HL-60 (cell line): ENCODE measurements at regions not wholly inside any gene's neighbourhood (a gene's known extent, or its start where the extent isn't known, plus 50 kb on each side); places are given as distances from the start of the nearest gene placed in this dataset.

Experiments used
- DNase-seq, 2 experiments: peaks; one replicate each; pipeline ENCODE4 v3.0.0-alpha.2; 2010 to 2020; ENCODE audit warnings: low read depth in 1 of 2, low spot score in 1 of 2
- H3K27ac ChIP-seq: fragments of 250-450 bp; sonication (Bioruptor Pico); replicated peaks from 2 replicates; pipeline ENCODE4 v1.5.1; 2020; ENCODE audit warnings: mild to moderate bottlenecking, moderate library complexity
- H3K27me3 ChIP-seq: fragments of 250-450 bp; sonication (Bioruptor Pico); 2 replicates; pipeline ENCODE4 v1.5.1; 2021; ENCODE audit warnings: mild to moderate bottlenecking, moderate library complexity; ENCODE audit not compliant: insufficient read depth, poor library complexity, severe bottlenecking
- H3K4me3 ChIP-seq: replicated peaks from 2 replicates; pipeline ENCODE4 v1.5.1; 2011; ENCODE audit warnings: mild to moderate bottlenecking, control low read depth, low read length; ENCODE audit not compliant: insufficient read depth
- CTCF ChIP-seq: IDR thresholded peaks from one replicate; pipeline ENCODE4 v1.5.1; 2011; ENCODE audit warnings: low read length, control low read depth, inconsistent platforms; ENCODE audit not compliant: insufficient read depth
- GABPA ChIP-seq: IDR thresholded peaks from 2 replicates; pipeline ENCODE4 v1.6.1; 2012; ENCODE audit warnings: low read depth
- POLR2AphosphoS5 ChIP-seq: IDR thresholded peaks from 2 replicates; pipeline ENCODE4 v1.6.1; 2012; ENCODE audit warnings: low read depth
- SPI1 ChIP-seq: IDR thresholded peaks from 2 replicates; pipeline ENCODE4 v1.6.1; 2012; ENCODE audit warnings: low read depth, mild to moderate bottlenecking, borderline replicate concordance
- TF ChIP-seq, protein P1 (sequence below): IDR thresholded peaks from 2 replicates; pipeline ENCODE4 v1.6.1; 2012; ENCODE audit warnings: low read depth; ENCODE audit not compliant: insufficient replicate concordance

GRCh38 chr9:108271236-108271635 is 584.5 kb downstream of the ACTL7B start:
- Histone ChIP-seq H3K27me3 (no peaks in the 10 kb centered on the region), H3K27ac (no peak overlapping the region), H3K4me3 (no peak overlapping the region)
- TF ChIP-seq SPI1 (no peak), CTCF (no peak), GABPA (no peak), POLR2AphosphoS5 (no peak)
- TF ChIP-seq, protein P1, sequence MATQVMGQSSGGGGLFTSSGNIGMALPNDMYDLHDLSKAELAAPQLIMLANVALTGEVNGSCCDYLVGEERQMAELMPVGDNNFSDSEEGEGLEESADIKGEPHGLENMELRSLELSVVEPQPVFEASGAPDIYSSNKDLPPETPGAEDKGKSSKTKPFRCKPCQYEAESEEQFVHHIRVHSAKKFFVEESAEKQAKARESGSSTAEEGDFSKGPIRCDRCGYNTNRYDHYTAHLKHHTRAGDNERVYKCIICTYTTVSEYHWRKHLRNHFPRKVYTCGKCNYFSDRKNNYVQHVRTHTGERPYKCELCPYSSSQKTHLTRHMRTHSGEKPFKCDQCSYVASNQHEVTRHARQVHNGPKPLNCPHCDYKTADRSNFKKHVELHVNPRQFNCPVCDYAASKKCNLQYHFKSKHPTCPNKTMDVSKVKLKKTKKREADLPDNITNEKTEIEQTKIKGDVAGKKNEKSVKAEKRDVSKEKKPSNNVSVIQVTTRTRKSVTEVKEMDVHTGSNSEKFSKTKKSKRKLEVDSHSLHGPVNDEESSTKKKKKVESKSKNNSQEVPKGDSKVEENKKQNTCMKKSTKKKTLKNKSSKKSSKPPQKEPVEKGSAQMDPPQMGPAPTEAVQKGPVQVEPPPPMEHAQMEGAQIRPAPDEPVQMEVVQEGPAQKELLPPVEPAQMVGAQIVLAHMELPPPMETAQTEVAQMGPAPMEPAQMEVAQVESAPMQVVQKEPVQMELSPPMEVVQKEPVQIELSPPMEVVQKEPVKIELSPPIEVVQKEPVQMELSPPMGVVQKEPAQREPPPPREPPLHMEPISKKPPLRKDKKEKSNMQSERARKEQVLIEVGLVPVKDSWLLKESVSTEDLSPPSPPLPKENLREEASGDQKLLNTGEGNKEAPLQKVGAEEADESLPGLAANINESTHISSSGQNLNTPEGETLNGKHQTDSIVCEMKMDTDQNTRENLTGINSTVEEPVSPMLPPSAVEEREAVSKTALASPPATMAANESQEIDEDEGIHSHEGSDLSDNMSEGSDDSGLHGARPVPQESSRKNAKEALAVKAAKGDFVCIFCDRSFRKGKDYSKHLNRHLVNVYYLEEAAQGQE = no peak
- no peak for DNase-seq

- TF ChIP-seq SPI1 = no peak
- TF ChIP-seq CTCF = no peak
- no peak for TF ChIP-seq POLR2AphosphoS5
- TF ChIP-seq, protein P1 = no peak
- TF ChIP-seq GABPA = no peak
- Histone ChIP-seq H3K27me3 (no peaks in the 10 kb centered on the region), H3K4me3 (no peak overlapping the region), H3K27ac (no peak overlapping the region)
- no peak for DNase-seq
Measured at GRCh38 chr9:108270561-108270960, 585.2 kb downstream of the ACTL7B start.

DNA sequence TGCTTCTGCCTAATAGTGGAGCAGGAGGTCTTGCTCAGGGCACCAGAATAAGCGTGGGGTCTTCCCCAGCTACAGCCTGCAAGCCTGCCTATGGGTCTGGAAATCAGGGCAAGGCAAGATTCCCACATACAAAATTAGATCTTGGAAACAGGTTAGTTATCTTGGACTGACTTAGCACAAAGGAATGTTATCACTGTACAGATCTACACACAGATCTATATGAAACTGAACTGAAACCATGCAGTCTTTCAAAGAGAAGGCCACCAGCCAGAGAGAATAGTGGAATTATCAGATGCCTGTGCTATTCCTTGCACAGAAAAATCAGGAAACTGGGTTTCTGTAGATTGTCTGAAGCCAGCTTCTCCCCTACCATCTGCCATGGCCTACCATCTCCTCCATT is 585.7 kb downstream of the ACTL7B start:
- DNase-seq = no peak
- Histone ChIP-seq H3K4me3 (no peak overlapping the region), H3K27me3 (no peaks in the 10 kb centered on the region), H3K27ac (no peak overlapping the region)
- TF ChIP-seq POLR2AphosphoS5 (no peak), GABPA (no peak), CTCF (no peak), SPI1 (no peak)
- TF ChIP-seq, protein P1 = no peak
